ACC112 (cell line): ENCODE measurements at regions not wholly inside any gene's neighbourhood (a gene's known extent, or its start where the extent isn't known, plus 50 kb on each side); places are given as distances from the start of the nearest gene placed in this dataset.

Experiments used
- H2AFZ ChIP-seq: fragments of 200-600 bp; sonication (generic); one replicate; pipeline ENCODE4 v1.6.0; 2017; ENCODE audit warnings: antibody characterized with exemption, low read length; ENCODE audit not compliant: unreplicated experiment
- H3K27ac ChIP-seq: fragments of 200-600 bp; sonication (generic); 2 replicates; pipeline ENCODE4 v1.5.1; 2014; ENCODE audit warnings: low read depth, mild to moderate bottlenecking, antibody characterized with exemption, low read length, moderate library complexity
- H3K27me3 ChIP-seq: fragments of 200-600 bp; sonication (generic); 2 replicates; pipeline ENCODE4 v1.6.1; 2014; ENCODE audit warnings: mild to moderate bottlenecking, antibody characterized with exemption, low read length, moderate library complexity, mixed read lengths; ENCODE audit not compliant: insufficient read depth
- H3K36me3 ChIP-seq: fragments of 200-600 bp; sonication (generic); 2 replicates; pipeline ENCODE4 v1.6.1; 2016; ENCODE audit warnings: mild to moderate bottlenecking, antibody characterized with exemption, low read length, moderate library complexity, mixed read lengths; ENCODE audit not compliant: insufficient read depth
- H3K4me1 ChIP-seq: fragments of 200-600 bp; sonication (generic); one replicate; pipeline ENCODE4 v1.6.1; 2016; ENCODE audit warnings: low read length, mixed read lengths; ENCODE audit not compliant: insufficient read depth, unreplicated experiment, control insufficient read depth
- H3K4me3 ChIP-seq: fragments of 200-600 bp; sonication (generic); 2 replicates; pipeline ENCODE4 v1.5.1; 2014; ENCODE audit warnings: mild to moderate bottlenecking, low read depth, low read length
- H3K79me2 ChIP-seq: fragments of 200-600 bp; sonication (generic); one replicate; pipeline ENCODE4 v1.6.0; 2016; ENCODE audit warnings: low read length; ENCODE audit not compliant: control insufficient read depth, unreplicated experiment, insufficient read depth

DNA sequence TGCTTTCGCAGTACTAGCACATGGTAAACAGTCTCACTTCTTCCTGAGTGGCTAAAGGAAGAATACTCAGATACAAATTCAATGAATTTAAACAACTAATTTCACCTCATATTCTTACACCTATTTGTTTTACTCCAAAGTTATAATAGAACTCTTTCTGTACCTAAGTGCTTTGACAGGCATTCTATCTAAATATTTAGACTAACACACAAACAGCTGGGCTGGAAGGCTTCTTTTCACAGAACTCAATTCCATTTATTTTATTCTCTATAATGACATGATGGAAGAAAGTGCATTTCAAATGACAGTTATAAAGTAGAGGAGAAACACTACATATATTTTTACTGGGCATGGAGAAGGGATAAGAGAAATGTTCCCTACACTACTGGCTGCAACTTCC, 384.9 kb upstream of the SPTLC3 start:
- no peak overlapping the region for H2AFZ ChIP-seq
- H3K36me3 ChIP-seq: no peaks in the 10 kb centered on the region
- H3K4me1 ChIP-seq: no peaks in the 10 kb centered on the region
- H3K4me3 ChIP-seq: no peak overlapping the region
- no peak overlapping the region for H3K27ac ChIP-seq
- H3K79me2 ChIP-seq: no peaks in the 10 kb centered on the region
- no peaks in the 10 kb centered on the region for H3K27me3 ChIP-seq

DNA sequence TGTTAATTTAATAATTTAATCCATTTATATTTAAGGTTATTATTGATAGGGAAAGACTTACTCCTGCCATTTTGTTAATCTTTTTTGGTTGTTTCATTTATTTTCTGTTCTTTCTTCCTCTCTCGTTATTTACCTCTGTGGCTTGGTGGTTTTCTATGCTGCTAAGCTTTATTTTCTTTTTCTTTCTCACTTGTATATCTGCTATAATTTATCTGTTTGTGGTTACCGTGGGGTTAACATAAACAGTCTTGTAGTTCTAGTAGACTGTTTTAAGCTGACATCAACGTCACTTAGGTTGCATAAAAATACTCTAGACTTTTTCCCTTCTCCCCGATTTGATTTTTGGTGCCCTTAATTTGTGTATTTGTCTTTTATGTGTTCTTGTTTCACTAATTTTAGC, 381.3 kb upstream of the SPTLC3 start:
- no peaks in the 10 kb centered on the region for H3K27me3 ChIP-seq
- H3K79me2 ChIP-seq: no peaks in the 10 kb centered on the region
- H2AFZ ChIP-seq: no peak overlapping the region
- no peaks in the 10 kb centered on the region for H3K4me1 ChIP-seq
- H3K36me3 ChIP-seq: no peaks in the 10 kb centered on the region
- H3K4me3 ChIP-seq: no peak overlapping the region
- H3K27ac ChIP-seq: no peak overlapping the region

DNA sequence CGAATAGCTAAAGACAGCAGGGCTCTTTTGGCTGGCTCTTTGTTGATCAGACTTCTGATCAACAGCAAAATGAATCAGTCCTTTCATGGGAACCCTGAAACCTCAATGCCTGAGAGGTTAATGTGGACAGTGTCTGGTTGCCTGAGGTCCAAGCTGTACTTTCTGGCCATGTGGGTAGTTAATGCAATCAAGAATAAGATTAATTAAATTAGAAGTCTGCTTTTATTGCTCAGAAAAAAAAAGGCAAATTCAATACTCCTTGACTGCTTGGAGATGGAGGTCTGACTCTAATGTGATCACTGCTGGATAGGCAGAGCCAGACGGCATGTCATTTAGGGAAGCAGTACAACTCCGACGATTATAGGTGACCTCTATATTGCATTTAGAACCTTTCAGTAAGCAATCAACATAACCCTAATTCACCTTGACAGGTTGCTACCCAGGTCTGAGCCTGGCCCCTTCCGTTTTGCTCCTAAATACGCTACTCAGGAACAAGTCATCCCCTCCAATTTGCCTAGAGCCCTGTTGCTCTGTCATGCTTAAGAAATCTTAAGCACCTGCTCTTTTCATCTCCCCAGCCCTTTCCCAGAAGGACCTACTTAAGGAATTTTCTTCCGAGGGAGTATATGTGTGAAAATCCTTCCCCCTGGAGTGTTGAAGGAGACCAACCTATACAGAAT, 370.0 kb upstream of the SPTLC3 start:
- Histone ChIP-seq H3K27ac (no peak overlapping the region), H3K79me2 (no peaks in the 10 kb centered on the region), H3K4me3 (no peak overlapping the region), H3K27me3 (no peaks in the 10 kb centered on the region), H3K36me3 (no peaks in the 10 kb centered on the region), H3K4me1 (no peaks in the 10 kb centered on the region), H2AFZ (no peak overlapping the region)

DNA sequence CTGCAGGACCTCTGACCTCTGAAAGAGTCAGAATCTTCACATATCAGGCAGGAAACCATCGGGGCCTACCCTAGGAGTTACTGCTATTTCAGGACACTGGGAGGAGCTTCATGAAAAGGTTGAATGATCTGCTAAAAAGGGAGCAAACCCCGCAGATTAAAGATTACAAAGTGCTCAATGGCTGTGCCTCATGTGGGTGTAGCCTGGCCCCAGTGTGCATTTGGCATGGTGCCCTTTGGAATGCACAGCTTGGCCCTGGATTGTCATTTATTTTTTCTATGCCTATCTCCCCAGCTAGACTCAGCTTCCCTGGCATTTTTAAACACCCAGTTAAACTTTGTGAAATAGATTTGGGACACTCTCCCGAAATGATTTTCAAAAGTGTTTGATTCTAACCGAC, 368.5 kb upstream of the SPTLC3 start:
- no peaks in the 10 kb centered on the region for H3K36me3 ChIP-seq
- H3K27me3 ChIP-seq: no peaks in the 10 kb centered on the region
- H3K4me3 ChIP-seq: no peak overlapping the region
- H2AFZ ChIP-seq: no peak overlapping the region
- no peaks in the 10 kb centered on the region for H3K79me2 ChIP-seq
- H3K27ac ChIP-seq: no peak overlapping the region
- H3K4me1 ChIP-seq: no peaks in the 10 kb centered on the region

DNA sequence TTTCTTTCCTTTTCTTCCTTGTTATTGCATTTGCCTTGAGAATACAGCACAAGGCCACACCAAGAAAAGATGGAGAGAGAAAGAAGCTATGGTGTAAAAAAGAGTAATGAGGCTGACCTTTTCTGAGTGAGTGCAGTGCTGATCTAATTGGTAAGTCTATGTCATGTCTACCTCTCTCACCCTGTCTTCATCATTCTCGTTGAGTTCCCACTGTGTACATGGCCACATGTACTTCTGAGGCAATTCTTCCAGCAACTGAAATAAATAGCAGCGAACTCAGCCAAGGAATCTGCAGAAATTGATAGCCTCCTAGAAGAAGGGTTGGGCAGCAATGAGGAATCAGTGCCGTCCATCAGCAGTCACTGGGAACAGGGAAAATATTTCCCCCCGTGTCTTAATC, 367.2 kb upstream of the SPTLC3 start:
- no peaks in the 10 kb centered on the region for H3K79me2 ChIP-seq
- H3K27me3 ChIP-seq: no peaks in the 10 kb centered on the region
- H3K27ac ChIP-seq: no peak overlapping the region

DNA sequence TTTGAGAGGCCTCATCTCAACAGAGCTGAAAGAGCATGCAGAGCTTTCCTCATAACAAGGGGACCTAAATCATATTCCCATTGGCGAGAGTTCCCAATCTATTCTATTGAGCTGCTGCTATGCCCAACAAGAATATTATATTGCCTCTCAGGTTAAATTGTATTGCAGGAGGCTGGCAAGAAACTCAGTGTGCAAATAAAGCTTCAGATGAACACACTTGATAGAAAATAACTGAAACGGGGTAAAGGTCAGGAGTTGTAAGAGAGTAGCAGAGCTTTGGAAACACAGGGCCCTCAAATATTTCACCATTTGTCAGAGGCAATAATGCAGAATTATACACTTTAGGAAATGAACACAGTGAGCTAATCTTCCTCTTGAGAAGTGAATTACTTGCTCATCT, 364.3 kb upstream of the SPTLC3 start:
- no peak overlapping the region for H3K4me3 ChIP-seq
- H3K4me1 ChIP-seq: no peaks in the 10 kb centered on the region
- H3K79me2 ChIP-seq: no peaks in the 10 kb centered on the region
- no peaks in the 10 kb centered on the region for H3K27me3 ChIP-seq
- H3K36me3 ChIP-seq: no peaks in the 10 kb centered on the region
- H3K27ac ChIP-seq: no peak overlapping the region
- no peak overlapping the region for H2AFZ ChIP-seq

More for the DNA sequence above, 367.2 kb upstream of the SPTLC3 start:
- no peak overlapping the region for H3K4me3 ChIP-seq
- no peak overlapping the region for H2AFZ ChIP-seq
- no peaks in the 10 kb centered on the region for H3K36me3 ChIP-seq
- H3K4me1 ChIP-seq: no peaks in the 10 kb centered on the region

DNA sequence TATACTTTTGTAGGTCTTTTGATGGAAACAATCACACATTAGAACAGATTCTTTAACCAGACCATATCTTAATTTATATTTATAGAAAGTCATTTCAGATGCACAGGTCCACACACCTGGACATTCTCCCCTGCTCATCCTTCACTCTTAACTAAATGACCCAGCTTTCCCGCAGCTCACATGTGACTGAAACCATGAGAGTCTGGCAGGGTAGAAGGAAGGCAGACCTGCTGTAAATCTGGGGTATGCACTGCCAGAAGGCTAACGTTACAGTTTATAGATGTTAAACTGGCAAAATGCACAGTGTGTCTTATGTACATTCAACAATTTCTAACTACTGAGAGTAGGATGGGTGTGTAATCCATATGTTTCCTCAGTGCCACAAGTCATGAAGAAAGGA, 359.5 kb upstream of the SPTLC3 start:
- Histone ChIP-seq H2AFZ (no peak overlapping the region), H3K27me3 (no peaks in the 10 kb centered on the region), H3K4me1 (no peaks in the 10 kb centered on the region), H3K36me3 (no peaks in the 10 kb centered on the region), H3K4me3 (no peak overlapping the region), H3K79me2 (no peaks in the 10 kb centered on the region), H3K27ac (no peak overlapping the region)

DNA sequence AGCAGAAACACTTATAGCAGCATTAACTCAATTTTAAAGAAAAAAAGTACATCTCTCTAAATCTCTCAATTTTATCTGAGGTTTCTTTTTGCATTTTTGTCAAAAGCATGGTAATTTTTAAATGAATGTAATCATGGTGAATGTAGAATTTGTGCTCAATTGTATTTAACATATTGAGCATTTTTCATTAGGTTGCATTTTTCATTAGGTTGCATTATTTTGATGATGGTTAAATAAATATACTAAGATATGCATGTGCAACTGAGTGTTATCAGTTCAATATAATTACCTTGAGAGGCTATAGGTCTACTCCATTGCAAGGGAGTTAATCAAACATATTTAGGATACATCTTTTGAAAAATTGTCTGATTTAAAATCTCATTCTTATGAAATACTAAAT, 355.1 kb upstream of the SPTLC3 start:
- Histone ChIP-seq H3K27ac (no peak overlapping the region), H2AFZ (no peak overlapping the region), H3K27me3 (no peaks in the 10 kb centered on the region), H3K36me3 (no peaks in the 10 kb centered on the region), H3K4me1 (no peaks in the 10 kb centered on the region), H3K79me2 (no peaks in the 10 kb centered on the region), H3K4me3 (no peak overlapping the region)

DNA sequence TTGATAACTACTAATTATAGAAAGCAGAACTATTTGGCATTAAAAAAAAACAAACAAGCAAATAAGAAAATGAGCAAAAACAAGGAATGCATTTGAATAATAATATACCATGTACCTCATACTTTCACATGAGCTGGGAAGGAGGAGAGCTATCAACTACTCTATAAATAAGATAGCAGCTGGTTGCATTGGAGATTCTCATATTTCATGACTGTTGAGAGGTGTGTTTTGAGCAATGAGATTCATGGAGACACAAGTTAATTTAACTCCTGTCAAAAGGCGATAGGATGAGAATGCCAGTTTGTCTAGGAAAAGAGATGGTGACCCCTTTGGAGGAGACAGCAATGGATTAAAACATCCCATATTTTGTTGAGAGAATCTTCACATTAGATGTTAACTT, 348.8 kb upstream of the SPTLC3 start:
- Histone ChIP-seq H3K4me1 (no peaks in the 10 kb centered on the region), H3K27ac (no peak overlapping the region), H3K36me3 (no peaks in the 10 kb centered on the region), H3K27me3 (no peaks in the 10 kb centered on the region), H3K79me2 (no peaks in the 10 kb centered on the region), H2AFZ (no peak overlapping the region), H3K4me3 (no peak overlapping the region)

DNA sequence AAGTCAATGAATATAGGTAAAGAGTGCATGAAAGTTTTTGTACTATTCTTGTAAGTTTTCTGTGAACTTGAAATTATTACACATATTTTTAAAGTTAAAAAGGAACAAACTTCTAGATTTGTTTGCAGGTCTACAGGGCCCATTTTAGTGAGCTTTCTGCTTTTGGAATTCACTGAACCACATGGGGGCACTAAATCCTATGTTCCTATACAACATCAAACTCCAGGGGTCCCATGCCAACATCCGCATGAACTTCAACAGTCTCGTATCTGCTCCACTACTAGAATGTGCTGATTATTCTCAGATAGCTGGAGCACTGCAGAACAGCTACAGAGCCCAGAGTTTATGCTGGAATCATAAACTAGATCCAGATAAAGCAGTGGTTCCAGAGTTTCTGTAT, 347.9 kb upstream of the SPTLC3 start:
- H3K4me1 ChIP-seq: no peaks in the 10 kb centered on the region
- H3K27me3 ChIP-seq: no peaks in the 10 kb centered on the region
- no peaks in the 10 kb centered on the region for H3K79me2 ChIP-seq
- H3K4me3 ChIP-seq: no peak overlapping the region
- H3K27ac ChIP-seq: no peak overlapping the region
- H2AFZ ChIP-seq: no peak overlapping the region
- no peaks in the 10 kb centered on the region for H3K36me3 ChIP-seq

DNA sequence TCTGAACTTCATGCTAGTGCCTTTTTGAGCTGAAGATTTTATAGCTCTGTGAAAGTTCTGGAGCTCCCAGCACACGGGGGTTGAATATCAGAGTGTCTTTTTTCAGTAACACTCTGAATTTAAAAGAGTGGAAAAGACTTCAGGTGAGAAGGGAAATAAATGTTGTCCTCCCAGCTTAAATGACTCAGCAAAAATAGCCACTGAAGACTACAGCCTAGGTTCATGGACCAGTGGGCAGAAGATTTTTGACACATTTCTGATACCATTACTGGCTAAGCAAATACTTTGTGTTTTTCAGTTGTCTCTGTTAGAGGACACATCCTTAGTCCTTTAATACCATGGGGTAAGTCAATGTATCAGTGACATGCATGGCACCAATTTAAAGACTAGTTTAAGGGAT, 338.5 kb upstream of the SPTLC3 start:
- Histone ChIP-seq H3K36me3 (no peaks in the 10 kb centered on the region), H3K27me3 (no peaks in the 10 kb centered on the region), H3K79me2 (no peaks in the 10 kb centered on the region), H3K27ac (no peak overlapping the region), H3K4me3 (no peak overlapping the region), H2AFZ (no peak overlapping the region), H3K4me1 (no peaks in the 10 kb centered on the region)
